HEK293T (cell line): ENCODE measurements at regions not wholly inside any gene's neighbourhood (a gene's known extent, or its start where the extent isn't known, plus 50 kb on each side); places are given as distances from the start of the nearest gene placed in this dataset.

Experiments used
- CTCF ChIA-PET: fragments of 350-600 bp; formaldehyde crosslinking; extraction: SDS; loops from one replicate; lab custom pipeline; 2021; ENCODE audit warnings: antibody characterized with exemption, inconsistent platforms; lab: Yijun Ruan, JAX
- POLR2A ChIA-PET: fragments of 350-600 bp; formaldehyde crosslinking; extraction: SDS; loops from one replicate; lab custom pipeline; 2020; ENCODE audit warnings: antibody characterized with exemption, inconsistent platforms; lab: Yijun Ruan, JAX
- DNase-seq: peaks from one replicate; pipeline ENCODE4 v3.0.0; 2012; ENCODE audit warnings: mixed read lengths; ENCODE audit errors: extremely low spot score
- ARNT ChIP-seq: fragments of 450-650 bp; IDR thresholded peaks from 2 replicates; pipeline ENCODE4 v1.6.1; 2017; ENCODE audit warnings: mild to moderate bottlenecking
- BHLHE40 ChIP-seq: fragments of 450-650 bp; IDR thresholded peaks from 2 replicates; pipeline ENCODE4 v1.6.1; 2016; ENCODE audit warnings: mild to moderate bottlenecking, moderate library complexity, borderline replicate concordance
- CTBP1 ChIP-seq: fragments of 450-650 bp; IDR thresholded peaks from 2 replicates; pipeline ENCODE4 v1.6.1; 2016; ENCODE audit warnings: borderline replicate concordance
- ELF4 ChIP-seq: fragments of 450-650 bp; IDR thresholded peaks from 2 replicates; pipeline ENCODE4 v1.6.1; 2017; ENCODE audit warnings: antibody characterized with exemption
- FOXA1 ChIP-seq: fragments of 450-650 bp; IDR thresholded peaks from 2 replicates; pipeline ENCODE4 v1.6.1; 2016; ENCODE audit warnings: mild to moderate bottlenecking
- FOXK2 ChIP-seq: fragments of 450-650 bp; IDR thresholded peaks from 2 replicates; pipeline ENCODE4 v1.6.1; 2016; ENCODE audit warnings: mild to moderate bottlenecking
- FOXM1 ChIP-seq: fragments of 450-650 bp; IDR thresholded peaks from 2 replicates; pipeline ENCODE4 v1.6.1; 2017; ENCODE audit warnings: mild to moderate bottlenecking, borderline replicate concordance
- HDGF ChIP-seq: fragments of 450-650 bp; IDR thresholded peaks from 2 replicates; pipeline ENCODE4 v1.6.1; 2017; ENCODE audit warnings: antibody characterized with exemption, borderline replicate concordance
- L3MBTL2 ChIP-seq: fragments of 450-650 bp; conservative IDR thresholded peaks from 2 replicates; pipeline ENCODE4 v1.6.1; 2016; ENCODE audit warnings: mild to moderate bottlenecking
- LEF1 ChIP-seq: fragments of 450-650 bp; IDR thresholded peaks from 2 replicates; pipeline ENCODE4 v1.6.1; 2017; ENCODE audit warnings: mild to moderate bottlenecking, borderline replicate concordance
- NFRKB ChIP-seq: fragments of 450-650 bp; IDR thresholded peaks from 2 replicates; pipeline ENCODE4 v1.6.1; 2016; ENCODE audit warnings: mild to moderate bottlenecking, moderate library complexity
- SP1 ChIP-seq: fragments of 450-650 bp; IDR thresholded peaks from 2 replicates; pipeline ENCODE4 v1.6.1; 2017
- SUZ12 ChIP-seq: fragments of 450-650 bp; IDR thresholded peaks from 2 replicates; pipeline ENCODE4 v1.6.1; 2016; ENCODE audit warnings: mild to moderate bottlenecking
- TARDBP ChIP-seq: fragments of 450-650 bp; IDR thresholded peaks from 2 replicates; pipeline ENCODE4 v1.6.1; 2016
- ZNF384 ChIP-seq: fragments of 450-650 bp; IDR thresholded peaks from 2 replicates; pipeline ENCODE4 v1.6.1; 2016
- TF ChIP-seq, protein P1 (sequence below): fragments of 450-650 bp; IDR thresholded peaks from 2 replicates; pipeline ENCODE4 v1.6.1; 2016

DNA sequence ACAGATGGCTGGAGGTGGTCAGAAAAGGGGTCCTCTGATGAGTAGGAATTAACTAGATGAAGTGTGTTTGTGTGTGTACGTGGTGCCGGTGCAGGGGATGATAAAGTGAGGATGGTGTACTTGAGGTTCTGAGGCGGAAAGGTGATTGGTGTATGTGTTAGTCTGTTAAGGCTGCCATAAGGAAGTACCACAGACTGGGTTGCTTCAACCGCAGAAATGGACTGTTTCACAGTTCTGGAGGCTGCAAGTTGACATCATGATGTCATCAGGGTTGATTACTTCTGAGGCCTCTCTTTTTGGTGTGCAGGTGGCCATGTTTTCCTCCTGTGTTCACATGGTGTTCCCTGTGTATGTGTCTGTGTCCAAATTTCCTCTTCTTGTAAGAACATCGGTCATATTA lies 202.4 kb upstream of the RGMA start:
- no peak for DNase-seq
- no peak for TF ChIP-seq BHLHE40
- no peak for TF ChIP-seq HDGF
- TF ChIP-seq CTBP1 = no peak
- TF ChIP-seq SUZ12 = no peak
- TF ChIP-seq FOXK2 = no peak
- TF ChIP-seq TARDBP = no peak
- TF ChIP-seq FOXM1 = no peak
- no peak for TF ChIP-seq FOXA1
- TF ChIP-seq NFRKB = no peak
- no peak for TF ChIP-seq L3MBTL2
- no peak for TF ChIP-seq ELF4
- TF ChIP-seq ZNF384 = no peak
- TF ChIP-seq ARNT = no peak
- no peak for TF ChIP-seq SP1
- TF ChIP-seq, protein P1, sequence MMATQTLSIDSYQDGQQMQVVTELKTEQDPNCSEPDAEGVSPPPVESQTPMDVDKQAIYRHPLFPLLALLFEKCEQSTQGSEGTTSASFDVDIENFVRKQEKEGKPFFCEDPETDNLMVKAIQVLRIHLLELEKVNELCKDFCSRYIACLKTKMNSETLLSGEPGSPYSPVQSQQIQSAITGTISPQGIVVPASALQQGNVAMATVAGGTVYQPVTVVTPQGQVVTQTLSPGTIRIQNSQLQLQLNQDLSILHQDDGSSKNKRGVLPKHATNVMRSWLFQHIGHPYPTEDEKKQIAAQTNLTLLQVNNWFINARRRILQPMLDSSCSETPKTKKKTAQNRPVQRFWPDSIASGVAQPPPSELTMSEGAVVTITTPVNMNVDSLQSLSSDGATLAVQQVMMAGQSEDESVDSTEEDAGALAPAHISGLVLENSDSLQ = no peak
- CTCF ChIA-PET = no interaction called here
- POLR2A ChIA-PET = no interaction called here

DNA sequence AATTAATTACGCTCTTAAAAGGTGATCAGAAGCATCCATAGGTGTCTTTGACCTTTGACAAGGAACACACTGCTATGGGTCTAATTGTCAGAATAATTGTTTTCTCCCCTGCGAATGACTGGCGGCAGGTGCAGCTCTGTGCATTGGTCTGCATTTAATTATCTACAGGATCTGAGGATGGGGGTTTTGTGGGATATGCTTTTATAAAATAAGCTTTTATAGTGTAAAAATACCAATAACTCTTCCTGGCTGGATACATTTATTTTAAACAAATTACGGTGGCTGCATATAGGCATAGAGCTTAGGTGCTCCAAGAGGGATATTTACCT lies 201.6 kb upstream of the RGMA start:
- POLR2A ChIA-PET = no interaction called here

DNA sequence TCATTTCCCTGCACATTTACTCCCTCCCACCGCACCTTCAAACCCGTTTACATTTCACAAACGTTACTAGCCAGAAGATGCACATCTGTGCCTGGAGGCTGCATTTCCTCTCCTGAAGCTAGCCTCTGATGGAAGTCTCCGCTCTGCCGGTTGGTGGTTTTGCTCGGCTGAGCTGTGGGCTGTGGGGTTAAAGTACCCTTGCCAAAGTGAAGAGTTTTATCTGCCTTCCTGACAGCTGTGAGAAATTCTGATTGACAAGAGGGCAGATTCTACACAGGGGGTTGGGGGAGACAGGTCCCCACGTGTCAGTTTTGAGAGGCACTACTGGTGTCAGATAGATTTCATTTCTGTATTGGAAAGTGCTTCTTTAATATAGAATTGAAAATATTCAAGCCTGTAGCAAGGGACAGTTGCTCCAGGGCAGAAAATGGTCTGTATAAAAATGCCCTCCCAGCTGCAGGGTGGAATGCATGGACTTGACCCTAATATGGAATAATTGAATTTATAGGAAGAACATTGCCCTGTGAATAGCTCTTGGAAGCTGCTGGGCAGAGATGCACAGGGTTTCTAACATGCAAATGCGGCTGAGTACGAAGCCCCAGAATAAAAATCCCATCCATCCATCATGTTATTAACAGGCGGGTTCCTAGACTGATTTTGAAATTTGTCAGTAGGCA lies 201.1 kb upstream of the RGMA start:
- DNase-seq = no peak
- ChIA-PET POLR2A (no interaction called here), CTCF (no interaction called here)
- TF ChIP-seq SUZ12 (no peak), FOXK2 (no peak), FOXA1 (no peak), TARDBP (no peak), SP1 (no peak), HDGF (no peak), ARNT (no peak), NFRKB (no peak), LEF1 (no peak), FOXM1 (no peak), L3MBTL2 (no peak), ELF4 (no peak), ZNF384 (no peak), CTBP1 (no peak), BHLHE40 (no peak)
- TF ChIP-seq, protein P1 = no peak

More for the DNA sequence above, 201.6 kb upstream of the RGMA start:
- no peak for DNase-seq
- CTCF ChIA-PET = no interaction called here
- TF ChIP-seq SP1 (no peak), BHLHE40 (no peak), FOXM1 (no peak), L3MBTL2 (no peak), SUZ12 (no peak), LEF1 (no peak), ARNT (no peak), ELF4 (no peak), NFRKB (no peak), TARDBP (no peak), FOXK2 (no peak), FOXA1 (no peak), ZNF384 (no peak), HDGF (no peak), CTBP1 (no peak)
- TF ChIP-seq, protein P1 = no peak

DNA sequence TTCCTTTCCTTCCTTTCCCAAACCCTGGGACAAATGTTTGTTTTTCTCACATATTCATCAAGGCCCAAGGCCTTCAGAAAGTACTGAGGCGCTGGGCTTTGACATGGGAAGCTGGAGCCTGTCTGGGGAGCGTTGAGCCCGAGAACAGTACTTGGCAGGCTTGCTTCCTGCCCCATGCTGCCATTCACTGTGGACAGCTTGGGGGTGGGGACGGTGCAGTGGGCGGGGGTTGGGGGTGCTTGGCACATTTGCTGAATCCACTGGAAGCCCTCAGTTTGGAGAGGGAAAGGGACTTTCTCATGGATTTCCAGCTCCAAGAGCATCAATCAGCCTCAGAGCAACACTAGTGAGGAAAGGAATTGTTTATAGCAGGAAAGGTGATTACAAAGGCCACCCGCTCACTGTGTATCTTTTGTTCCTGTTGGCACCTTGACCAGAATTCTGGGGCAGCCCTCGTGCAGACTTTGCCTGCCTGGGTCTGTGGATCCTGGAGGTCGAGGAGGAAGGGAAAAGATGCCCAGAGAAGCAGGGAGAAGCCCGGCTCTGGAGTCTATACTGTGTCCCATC lies 199.8 kb upstream of the RGMA start:
- no peak for TF ChIP-seq SUZ12
- no peak for TF ChIP-seq CTBP1
- TF ChIP-seq TARDBP = no peak
- TF ChIP-seq ELF4 = no peak
- TF ChIP-seq FOXK2 = no peak
- TF ChIP-seq FOXA1 = no peak
- no peak for TF ChIP-seq NFRKB
- TF ChIP-seq SP1 = no peak
- no peak for TF ChIP-seq L3MBTL2
- TF ChIP-seq LEF1 = no peak
- TF ChIP-seq HDGF = no peak
- TF ChIP-seq, protein P1 = no peak
- no peak for DNase-seq
- POLR2A ChIA-PET = interaction anchor here (0.6 kb wide), 1 partner anchor 9 kb away, joined by 3 read pairs; no protein-coding TSS in a partner anchor
- CTCF ChIA-PET = no interaction called here

DNA sequence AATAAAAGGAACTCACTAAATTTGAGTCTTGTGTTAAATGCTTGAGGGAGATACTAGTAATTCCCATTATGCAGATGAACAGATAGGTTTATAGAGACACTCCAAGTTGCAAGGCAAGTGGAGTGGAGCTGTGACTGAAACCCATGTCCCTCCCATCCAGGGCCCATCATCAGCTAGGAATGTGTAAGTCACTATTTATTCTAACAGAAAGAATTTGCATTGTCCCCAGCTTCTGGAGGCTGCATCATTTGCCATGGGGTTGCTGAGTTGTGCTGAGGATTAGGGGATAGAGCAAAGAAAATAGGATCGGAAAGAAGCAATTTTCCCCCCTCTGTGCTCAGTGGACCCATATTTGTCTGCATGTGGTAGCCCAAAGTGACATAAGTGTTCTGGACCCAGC lies 197.4 kb upstream of the RGMA start:
- POLR2A ChIA-PET = no interaction called here
- TF ChIP-seq LEF1 (no peak), SP1 (no peak), SUZ12 (no peak), TARDBP (no peak), CTBP1 (no peak)
- CTCF ChIA-PET = no interaction called here
- no peak for DNase-seq

DNA sequence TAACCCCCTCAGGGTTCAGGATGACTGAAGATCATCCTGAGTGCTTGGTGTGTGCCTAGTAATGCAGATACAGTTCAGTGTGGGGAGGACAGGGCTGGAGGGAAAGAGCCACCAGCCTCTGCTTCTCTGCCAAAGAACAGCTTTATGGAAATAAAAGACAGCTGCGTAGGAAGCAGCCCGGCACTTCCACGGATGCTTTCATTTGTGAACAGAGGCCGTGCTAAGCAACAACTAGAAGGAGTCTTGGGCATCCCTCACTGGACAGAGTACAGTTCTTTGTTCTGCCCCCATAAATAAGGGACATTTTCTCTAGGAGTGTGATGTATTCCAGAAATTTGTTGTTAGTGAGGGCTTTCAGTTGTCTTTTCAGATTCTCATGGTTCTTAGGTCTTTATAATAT lies 194.8 kb upstream of the RGMA start:
- CTCF ChIA-PET = no interaction called here
- POLR2A ChIA-PET = no interaction called here
- DNase-seq = no peak
- TF ChIP-seq L3MBTL2 = no peak
- TF ChIP-seq FOXA1 = no peak
- TF ChIP-seq ZNF384 = no peak
- no peak for TF ChIP-seq FOXK2
- no peak for TF ChIP-seq TARDBP
- TF ChIP-seq ELF4 = no peak
- no peak for TF ChIP-seq SUZ12
- no peak for TF ChIP-seq CTBP1
